Ovary (tissue), 7 donors: ENCODE measurements at regions not wholly inside any gene's neighbourhood (a gene's known extent, or its start where the extent isn't known, plus 50 kb on each side); places are given as distances from the start of the nearest gene placed in this dataset.

Experiments used
- DNase-seq, 5 donors: peaks; one replicate each; pipeline ENCODE4 v3.0.0-alpha.2; 2019 to 2020
- H3K27ac ChIP-seq, 2 donors: fragments of 200-600 bp; one replicate each; pipeline versions ENCODE4 v1.5.1 to v1.8.0; 2019 to 2022
- H3K27me3 ChIP-seq: fragments of 200-600 bp; one replicate; pipeline ENCODE4 v1.8.0; 2022
- H3K36me3 ChIP-seq: fragments of 200-600 bp; sonication (generic); one replicate; pipeline ENCODE4 v1.5.1; 2019
- H3K4me1 ChIP-seq: one replicate; pipeline ENCODE4 v1.8.1; 2013; ENCODE audit warnings: mild to moderate bottlenecking, moderate library complexity; ENCODE audit not compliant: insufficient read depth
- H3K4me3 ChIP-seq: fragments of 200-600 bp; sonication (generic); one replicate; pipeline ENCODE4 v1.5.1; 2017
- H3K9me3 ChIP-seq, 2 donors: fragments of 200-600 bp in 1 of 2; sonication (generic) in 1 of 2; one replicate each; pipeline versions ENCODE4 v1.5.1 to v1.8.1; 2013 to 2019; ENCODE audit warnings: mild to moderate bottlenecking in 1 of 2, moderate library complexity in 1 of 2
- CTCF ChIP-seq, 3 donors: fragments of 450-650 bp in 2 of 3; fragments of 200-600 bp in 1 of 3; IDR thresholded peaks; one replicate each; pipeline versions ENCODE4 v1.5.1 to v1.8.0; 2016 to 2022; ENCODE audit warnings: antibody characterized with exemption in 3 of 3, mild to moderate bottlenecking in 1 of 3
- EP300 ChIP-seq: sonication (generic); formaldehyde crosslinking; IDR thresholded peaks from one replicate; pipeline ENCODE4 v1.6.1; 2017; ENCODE audit warnings: antibody characterized with exemption
- POLR2A ChIP-seq: fragments of 450-650 bp; IDR thresholded peaks from one replicate; pipeline ENCODE4 v1.6.1; 2017; ENCODE audit warnings: antibody characterized with exemption, mild to moderate bottlenecking, moderate library complexity
- WGBS, 3 donors: extraction: QIAGEN DNeasy Blood & Tissue Kit in 1 of 3; methylation state at CpG; one replicate each; pipeline versions ENCODE4 v1.1.5 to v1.1.7; 2013 to 2017; 5-methylcytosine and 5-hydroxymethylcytosine counted together
- intact Hi-C, 4 donors: fragments of 100-400 bp; cut with DNase I; formaldehyde crosslinking; loops; one replicate each; pipeline versions ENCODE4 v1.11.0 to v1.15.1; 2022 to 2023
- donor health status: DM: no; HTN: no; CAD: no; lungs with moderate emphysema.
- donor health status: DM: no; HTN: no; CAD: no.
- donor health status: Bipolar disorder and iron deficiency.
- donor health status: DM: no; HTN: no; CAD: no.
- donor health status: DM: yes; HTN: yes; CAD: no.

GRCh38 chr7:123308254-123308951, 108.6 kb upstream of the SLC13A1 start:
- H3K4me3 ChIP-seq, result no peak overlapping the region
- no peak for DNase-seq
- H3K27ac ChIP-seq, result no peak overlapping the region
- no peaks in the 10 kb centered on the region for H3K9me3 ChIP-seq
- H3K27me3 ChIP-seq, result no peaks in the 10 kb centered on the region
- WGBS, 3 donors, result 92 to 94% (median 93%) methylated on average over 2 of the region's 2 CpGs
- intact Hi-C loops, result no loop called here
- H3K36me3 ChIP-seq, result no peaks in the 10 kb centered on the region
- H3K4me1 ChIP-seq, result no peaks in the 10 kb centered on the region
- TF ChIP-seq CTCF (IDR thresholded peaks at IDR 0.05) (no peak), EP300 (no peak), POLR2A (no peak)

GRCh38 chr7:123305840-123306375, 106.1 kb upstream of the SLC13A1 start:
- TF ChIP-seq EP300, result no peak
- no peak for TF ChIP-seq CTCF (IDR thresholded peaks at IDR 0.05)
- no peak for TF ChIP-seq POLR2A
- Histone ChIP-seq H3K36me3 (no peaks in the 10 kb centered on the region), H3K27ac (no peak overlapping the region), H3K4me1 (no peaks in the 10 kb centered on the region), H3K9me3 (no peaks in the 10 kb centered on the region), H3K27me3 (no peaks in the 10 kb centered on the region), H3K4me3 (no peak overlapping the region)
- DNase-seq, result no peak
- 83 to 90% (median 84%) methylated on average over 2 of the region's 2 CpGs for WGBS, 3 donors
- intact Hi-C loops, result no loop called here

- no peaks in the 10 kb centered on the region for H3K4me1 ChIP-seq
- intact Hi-C loops, result no loop called here
- 70 to 83% (median 77%) methylated on average over 1 of the region's 1 CpG for whole genome bisulfite sequencing, 3 donors
Observed at GRCh38 chr7:123303926-123304325, 104.2 kb upstream of the SLC13A1 start.

GRCh38 chr7:123296965-123297364, 97.2 kb upstream of the SLC13A1 start:
- no peaks in the 10 kb centered on the region for H3K27me3 ChIP-seq
- no peaks in the 10 kb centered on the region for H3K36me3 ChIP-seq
- H3K27ac ChIP-seq, result no peak overlapping the region
- TF ChIP-seq CTCF (IDR thresholded peaks at IDR 0.05) (no peak), POLR2A (no peak), EP300 (no peak)
- WGBS, 3 donors, result 95 to 96% (median 95%) methylated on average over 4 of the region's 4 CpGs
- intact Hi-C loops, result no loop called here
- no peak for DNase-seq
- H3K9me3 ChIP-seq, result no peaks in the 10 kb centered on the region
- no peaks in the 10 kb centered on the region for H3K4me1 ChIP-seq
- H3K4me3 ChIP-seq, result no peak overlapping the region

More at GRCh38 chr7:123303926-123304325, 104.2 kb upstream of the SLC13A1 start:
- Histone ChIP-seq H3K27ac (no peak overlapping the region), H3K36me3 (no peaks in the 10 kb centered on the region), H3K9me3 (no peaks in the 10 kb centered on the region), H3K27me3 (no peaks in the 10 kb centered on the region), H3K4me3 (no peak overlapping the region)
- TF ChIP-seq CTCF (IDR thresholded peaks at IDR 0.05) (no peak), EP300 (no peak), POLR2A (no peak)
- DNase-seq, result no peak
